BLaER1 treated with 17β-estradiol and CSF1 and Interleukin-3, amounts not matched to agents 10 nM and 100 nM (cell line): ENCODE measurements at regions not wholly inside any gene's neighbourhood (a gene's known extent, or its start where the extent isn't known, plus 50 kb on each side); places are given as distances from the start of the nearest gene placed in this dataset.
A peak's percentile ranks its signal among the peaks of the same experiment; 100 is the strongest.
"Not testable (repeated sequence)": the region's sequence is repeated elsewhere in the genome, so short reads cannot be mapped to it uniquely, and the experiment has no call there.

Source experiments
- H3K27ac ChIP-seq, 11 experiments: shearing (Covaris generic); formaldehyde crosslinking; 2 replicates each; pipeline ENCODE4 v1.8.1; 2022
- H3K27me3 ChIP-seq, 11 experiments: shearing (Covaris generic); formaldehyde crosslinking; 2 replicates each; pipeline ENCODE4 v1.8.1; 2022
- H3K36me3 ChIP-seq, 11 experiments: shearing (Covaris generic); formaldehyde crosslinking; 2 replicates each; pipeline ENCODE4 v1.8.1; 2022
- H3K4me1 ChIP-seq, 10 experiments: shearing (Covaris generic); formaldehyde crosslinking; 2 replicates each; pipeline ENCODE4 v1.8.1; 2022
- H3K4me2 ChIP-seq, 11 experiments: shearing (Covaris generic); formaldehyde crosslinking; 2 replicates each; pipeline ENCODE4 v1.8.1; 2022
- H3K4me3 ChIP-seq, 10 experiments: shearing (Covaris generic); formaldehyde crosslinking; 2 replicates each; pipeline ENCODE4 v1.8.1; 2022
- H3K9ac ChIP-seq, 11 experiments: shearing (Covaris generic); formaldehyde crosslinking; 2 replicates each; pipeline ENCODE4 v1.8.1; 2022
- H3K9me3 ChIP-seq, 11 experiments: shearing (Covaris generic); formaldehyde crosslinking; replicated peaks in 1 of 11; 2 replicates each; pipeline ENCODE4 v1.8.1; 2022
- H4K20me1 ChIP-seq, 11 experiments: shearing (Covaris generic); formaldehyde crosslinking; 2 replicates each; pipeline ENCODE4 v1.8.1; 2022
- Cebpa-rat ChIP-seq, 11 experiments: shearing (Covaris generic); IDR thresholded peaks; 2 replicates each; pipeline ENCODE4 v1.8.1; 2022

DNA sequence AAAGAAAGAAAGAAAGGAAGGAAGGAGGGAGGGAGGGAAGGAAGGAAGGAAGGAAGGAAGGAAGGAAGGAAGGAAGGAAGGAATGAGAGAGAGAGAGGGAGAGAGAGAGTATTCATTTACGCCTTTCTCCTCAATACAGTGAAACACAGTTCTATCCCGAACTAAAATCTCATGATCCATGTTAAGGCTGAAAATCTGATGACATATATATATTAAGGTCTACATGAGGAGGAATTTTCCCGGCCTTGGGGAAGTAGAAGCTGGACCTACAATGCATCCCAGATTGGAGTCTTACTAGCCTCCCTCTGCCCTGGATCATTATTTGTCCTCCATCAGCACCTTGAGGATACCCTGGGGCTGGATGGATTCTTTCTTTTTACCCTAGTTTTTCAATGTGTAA lies 95.1 kb upstream of the DAPK1 start:
- Histone ChIP-seq H3K27me3 (no peaks in the 10 kb centered on the region), H3K9me3 (peaks cover 0 to 20% (median 13%) of the 10 kb centered on the region in 11 experiments; a peak in 9 of 22 replicates), H3K36me3 (no peaks in the 10 kb centered on the region), H3K4me2 (no peak overlapping the region), H4K20me1 (no peaks in the 10 kb centered on the region), H3K27ac (no peak overlapping the region), H3K4me1 (peaks cover 0 to 23% (median 0%) of the 10 kb centered on the region in 10 experiments; a peak in 6 of 20 replicates), H3K9ac (no peak overlapping the region), H3K4me3 (no peak overlapping the region)
- no peak for TF ChIP-seq Cebpa-rat (IDR thresholded peaks at IDR 0.05)

DNA sequence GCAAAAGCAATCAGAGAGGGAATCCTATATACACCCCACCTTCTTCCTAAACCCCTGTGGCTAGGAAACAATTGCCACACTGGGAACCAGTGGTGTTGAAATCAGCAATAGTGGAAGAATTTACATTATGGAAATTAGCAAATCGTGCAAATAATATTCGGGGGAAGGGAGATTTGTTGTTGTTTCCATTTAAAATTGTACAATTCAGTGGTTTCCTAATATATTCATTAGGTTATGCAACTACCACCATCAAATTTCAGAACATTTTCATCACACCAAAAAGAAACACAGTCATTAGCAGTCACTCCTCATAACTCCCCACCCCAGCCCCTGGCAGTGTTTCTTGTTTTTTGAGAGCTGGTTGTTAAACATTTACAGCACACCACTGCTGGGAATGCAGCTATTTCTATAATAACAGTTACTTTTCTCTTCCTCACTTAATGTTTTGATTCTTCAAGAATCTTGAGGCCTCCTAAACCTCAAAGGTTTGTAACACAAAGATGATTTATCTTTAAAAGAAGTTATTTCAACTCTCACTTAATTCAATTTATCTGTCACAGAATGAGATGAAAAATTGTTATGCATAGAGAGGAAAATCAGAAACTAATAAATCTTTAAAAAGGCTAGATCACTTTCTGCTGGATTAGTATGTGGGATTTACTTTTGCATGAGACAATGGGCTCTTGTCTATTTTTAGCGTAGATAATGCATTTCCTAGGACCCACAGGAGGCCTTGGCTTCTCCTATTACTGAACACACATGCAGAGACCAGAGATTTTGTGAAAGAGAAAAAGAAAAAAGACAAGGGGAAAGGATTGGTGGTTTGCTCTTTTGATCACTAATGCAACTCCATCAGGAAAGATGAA lies 91.8 kb upstream of the DAPK1 start:
- TF ChIP-seq Cebpa-rat (IDR thresholded peaks at IDR 0.05) = no peak
- H3K9ac ChIP-seq = no peak overlapping the region
- H3K27me3 ChIP-seq = no peaks in the 10 kb centered on the region
- no peaks in the 10 kb centered on the region for H4K20me1 ChIP-seq
- H3K9me3 ChIP-seq = peaks cover 0 to 20% (median 13%) of the 10 kb centered on the region in 11 experiments; a peak in 9 of 22 replicates
- peak overlapping the region in 3 of 11 experiments; percentile 12 to 34 (median 29); a peak in 4 of 22 replicates for H3K4me2 ChIP-seq
- H3K4me1 ChIP-seq = peaks cover 0 to 23% (median 0%) of the 10 kb centered on the region in 10 experiments; a peak in 6 of 20 replicates
- no peak overlapping the region for H3K27ac ChIP-seq
- H3K4me3 ChIP-seq = no peak overlapping the region
- no peaks in the 10 kb centered on the region for H3K36me3 ChIP-seq

DNA sequence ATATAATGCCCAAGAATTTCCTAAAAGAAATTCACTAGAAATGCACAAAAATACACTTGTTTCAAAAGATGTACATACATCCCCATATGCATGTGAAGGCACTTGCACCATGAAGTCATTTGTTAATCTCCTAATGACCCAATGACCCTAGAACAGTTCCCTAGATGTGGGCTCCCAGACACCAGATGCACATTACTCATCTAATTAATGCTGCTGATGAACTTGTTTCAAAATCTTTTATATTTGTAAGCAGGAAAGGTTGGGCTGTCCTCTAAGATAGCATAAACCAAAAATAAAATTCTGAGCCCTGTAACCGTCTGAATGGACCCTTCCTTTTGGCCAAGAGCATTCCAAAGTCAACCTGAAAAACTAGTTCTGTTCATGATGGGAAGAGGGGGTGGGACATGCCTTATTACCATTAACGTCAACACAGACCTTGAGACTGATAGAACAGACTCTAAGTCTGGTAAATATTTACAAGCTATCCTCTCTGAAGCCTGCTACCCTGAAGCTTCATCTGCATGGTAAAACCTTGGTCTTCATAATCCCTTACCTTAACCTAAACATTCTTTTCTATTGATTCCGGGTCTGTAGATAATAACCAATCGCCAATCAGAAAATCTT lies 91.0 kb upstream of the DAPK1 start:
- H3K9ac ChIP-seq = no peak overlapping the region
- H3K36me3 ChIP-seq = no peaks in the 10 kb centered on the region
- no peaks in the 10 kb centered on the region for H3K27me3 ChIP-seq
- H3K4me2 ChIP-seq = no peak overlapping the region
- TF ChIP-seq Cebpa-rat (IDR thresholded peaks at IDR 0.05) = no peak
- peaks cover 0 to 23% (median 0%) of the 10 kb centered on the region in 10 experiments; a peak in 6 of 20 replicates for H3K4me1 ChIP-seq
- H4K20me1 ChIP-seq = no peaks in the 10 kb centered on the region
- H3K27ac ChIP-seq = no peak overlapping the region
- H3K9me3 ChIP-seq = peaks cover 0 to 16% (median 6%) of the 10 kb centered on the region in 11 experiments; a peak in 9 of 22 replicates
- H3K4me3 ChIP-seq = no peak overlapping the region

DNA sequence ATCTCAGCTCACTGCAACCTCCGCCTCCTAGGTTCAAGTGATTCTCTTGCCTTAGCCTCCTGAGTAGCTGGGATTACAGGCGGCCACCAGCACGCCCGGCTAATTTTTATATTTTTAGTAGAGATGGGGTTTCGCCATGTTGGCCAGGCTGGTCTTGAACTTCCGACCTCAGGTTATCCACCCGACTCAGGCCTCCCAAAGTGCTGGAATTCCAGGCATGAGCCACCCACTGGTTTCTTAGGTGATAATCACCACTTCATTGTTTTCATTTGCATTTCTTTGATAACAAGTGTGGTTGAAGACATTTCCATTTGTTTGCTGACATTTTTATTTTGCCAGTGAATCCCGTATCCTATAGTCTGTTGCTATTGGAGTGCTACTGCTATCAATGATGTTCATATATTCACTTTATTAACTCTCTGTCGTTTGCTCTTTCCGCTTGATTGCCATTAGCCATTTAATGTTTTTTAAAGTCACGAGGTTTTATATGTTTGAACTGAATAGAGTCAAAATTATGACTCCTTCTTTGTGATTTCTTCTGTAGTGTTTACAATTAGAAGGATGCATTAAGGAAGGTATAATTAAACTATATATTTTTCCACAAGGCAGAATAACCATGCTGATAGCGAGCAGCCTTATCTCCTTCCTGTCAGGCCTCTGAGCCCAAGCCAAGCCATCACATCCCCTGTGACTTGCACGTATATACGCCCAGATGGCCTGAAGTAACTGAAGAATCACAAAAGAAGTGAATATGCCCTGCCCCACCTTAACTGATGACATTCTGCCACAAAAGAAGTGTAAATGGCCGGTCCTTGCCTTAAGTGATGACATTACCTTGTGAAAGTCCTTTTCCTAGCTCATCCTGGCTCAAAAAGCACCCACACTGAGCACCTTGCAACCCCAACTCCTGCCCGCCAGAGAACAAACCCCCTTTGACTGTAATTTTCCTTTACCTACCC lies 87.3 kb upstream of the DAPK1 start:
- H3K4me1 ChIP-seq = peaks cover 0 to 17% (median 0%) of the 10 kb centered on the region in 10 experiments; a peak in 6 of 20 replicates
- not testable (repeated sequence) for H3K4me3 ChIP-seq, H3K9ac ChIP-seq, H3K4me2 ChIP-seq, H4K20me1 ChIP-seq, H3K27ac ChIP-seq, H3K9me3 ChIP-seq, H3K36me3 ChIP-seq, H3K27me3 ChIP-seq

DNA sequence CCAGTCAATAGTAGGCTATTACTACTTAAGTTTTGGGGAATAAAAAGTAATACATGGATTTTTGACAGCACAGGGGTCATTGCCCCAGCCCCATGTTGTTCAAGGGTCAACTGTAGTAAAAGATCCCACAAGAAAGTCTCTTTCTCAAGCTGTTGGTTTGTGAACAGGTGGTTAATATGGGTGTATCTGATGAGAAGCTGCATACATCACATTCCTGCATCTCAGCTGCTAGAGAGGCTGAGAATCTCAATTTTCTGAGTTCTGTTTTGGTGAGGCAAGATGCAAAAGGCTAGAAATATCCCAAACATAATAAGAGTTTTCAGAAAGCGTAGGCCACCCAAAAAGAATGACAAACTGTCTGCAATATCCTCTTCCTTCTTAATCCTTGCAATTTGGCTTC lies 76.8 kb upstream of the DAPK1 start:
- Histone ChIP-seq H3K27me3 (no peaks in the 10 kb centered on the region), H3K4me1 (peaks cover 0 to 17% (median 0%) of the 10 kb centered on the region in 10 experiments; a peak in 5 of 20 replicates), H3K27ac (no peak overlapping the region), H3K9me3 (peaks cover 25 to 71% (median 31%) of the 10 kb centered on the region in 11 experiments), H3K36me3 (peaks cover 0 to 15% (median 0%) of the 10 kb centered on the region in 11 experiments; a peak in 6 of 22 replicates), H3K4me3 (no peak overlapping the region), H4K20me1 (no peaks in the 10 kb centered on the region), H3K4me2 (no peak overlapping the region), H3K9ac (no peak overlapping the region)
- no peak for TF ChIP-seq Cebpa-rat (IDR thresholded peaks at IDR 0.05)

DNA sequence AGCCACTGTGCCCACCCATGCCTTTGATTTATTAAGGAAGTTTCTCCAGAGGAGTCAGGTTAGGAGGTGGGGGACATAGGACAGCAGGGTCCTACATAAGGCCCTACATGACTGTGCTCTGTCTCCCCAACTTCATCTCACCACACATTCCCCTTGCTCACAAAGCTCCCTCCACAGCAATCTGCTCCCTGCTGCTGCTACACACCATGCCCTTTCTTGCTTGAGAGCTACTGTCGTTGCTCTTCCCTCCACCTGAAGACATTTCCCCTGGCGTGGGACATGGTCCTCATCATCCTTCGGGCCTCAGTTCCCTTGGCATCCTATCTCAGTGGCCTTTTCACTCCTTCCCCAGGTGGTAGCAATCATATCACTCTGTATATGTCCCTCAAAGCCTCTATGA lies 75.9 kb upstream of the DAPK1 start:
- no peak overlapping the region for H3K4me3 ChIP-seq
- H4K20me1 ChIP-seq = no peaks in the 10 kb centered on the region
- no peak overlapping the region for H3K27ac ChIP-seq
- H3K4me1 ChIP-seq = peaks cover 0 to 19% (median 0%) of the 10 kb centered on the region in 10 experiments; a peak in 5 of 20 replicates
- no peak overlapping the region for H3K9ac ChIP-seq
- TF ChIP-seq Cebpa-rat (IDR thresholded peaks at IDR 0.05) = no peak
- no peak overlapping the region for H3K4me2 ChIP-seq
- no peaks in the 10 kb centered on the region for H3K27me3 ChIP-seq
- peaks cover 0 to 15% (median 0%) of the 10 kb centered on the region in 11 experiments; a peak in 6 of 22 replicates for H3K36me3 ChIP-seq
- H3K9me3 ChIP-seq = peaks cover 25 to 79% (median 38%) of the 10 kb centered on the region in 11 experiments

DNA sequence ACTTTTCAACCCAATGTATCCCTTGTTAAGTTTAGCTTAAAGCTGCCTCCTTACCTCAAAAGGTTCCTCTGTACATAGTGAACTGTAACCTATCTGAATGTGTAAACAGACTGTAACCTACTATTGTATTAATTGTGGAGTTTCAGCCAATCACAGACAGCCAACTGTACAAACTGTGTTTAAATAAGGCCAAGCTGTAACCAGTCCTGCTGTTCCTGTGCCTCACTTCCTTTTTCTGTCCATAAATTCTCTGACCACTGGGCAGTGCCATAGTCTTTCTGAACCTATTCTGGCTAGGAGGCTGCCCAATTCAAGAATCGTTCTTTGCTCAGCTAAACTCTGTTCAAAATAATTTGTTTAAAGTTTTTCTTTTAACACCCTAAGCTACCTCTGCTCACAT lies 74.7 kb upstream of the DAPK1 start:
- H3K4me2 ChIP-seq = no peak overlapping the region
- peaks cover 0 to 15% (median 0%) of the 10 kb centered on the region in 11 experiments; a peak in 6 of 22 replicates for H3K36me3 ChIP-seq
- H3K27me3 ChIP-seq = no peaks in the 10 kb centered on the region
- no peak overlapping the region for H3K27ac ChIP-seq
- H3K4me3 ChIP-seq = peak overlapping the region in 1 of 10 experiments; percentile 7; a peak in 1 of 20 replicates
- H3K4me1 ChIP-seq = peaks cover 0 to 24% (median 0%) of the 10 kb centered on the region in 10 experiments; a peak in 6 of 20 replicates
- no peak for TF ChIP-seq Cebpa-rat (IDR thresholded peaks at IDR 0.05)
- H3K9me3 ChIP-seq = peaks cover 25 to 83% (median 38%) of the 10 kb centered on the region in 11 experiments
- no peak overlapping the region for H3K9ac ChIP-seq
- no peaks in the 10 kb centered on the region for H4K20me1 ChIP-seq

DNA sequence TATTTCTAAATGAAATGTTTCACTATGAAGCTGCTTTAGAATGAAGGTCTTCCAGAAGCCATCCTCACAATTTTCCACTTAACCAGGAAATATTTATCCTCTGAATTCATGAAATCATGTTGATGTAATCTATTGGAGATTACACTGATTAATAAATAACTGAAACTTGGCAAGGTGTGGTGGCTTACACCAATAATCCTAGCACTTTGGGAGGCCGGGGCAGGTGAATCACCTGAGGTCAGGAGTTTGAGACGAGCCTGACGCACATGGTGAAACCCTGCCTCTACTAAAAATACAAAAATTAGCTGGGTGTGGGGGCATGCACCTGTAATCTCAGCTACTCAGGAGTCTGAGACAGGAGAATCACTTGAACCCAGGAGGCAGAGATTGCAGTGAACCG lies 73.8 kb upstream of the DAPK1 start:
- Histone ChIP-seq H3K27ac (peak overlapping the region in 5 of 11 experiments; percentile 67 to 76 (median 70); a peak in 3 of 22 replicates), H3K36me3 (peaks cover 0 to 15% (median 0%) of the 10 kb centered on the region in 11 experiments; a peak in 6 of 22 replicates), H3K9me3 (peaks cover 25 to 82% (median 38%) of the 10 kb centered on the region in 11 experiments), H3K4me3 (peak overlapping the region in 4 of 10 experiments; percentile 26 to 39 (median 33); a peak in 5 of 20 replicates), H3K4me1 (peaks cover 0 to 28% (median 0%) of the 10 kb centered on the region in 10 experiments; a peak in 6 of 20 replicates)
- not testable (repeated sequence) for H3K27me3 ChIP-seq, H3K9ac ChIP-seq, H4K20me1 ChIP-seq, H3K4me2 ChIP-seq
